Neural progenitor cell (in vitro differentiated cells): ENCODE measurements at regions not wholly inside any gene's neighbourhood (a gene's known extent, or its start where the extent isn't known, plus 50 kb on each side); places are given as distances from the start of the nearest gene placed in this dataset.

Experiments
- CTCF ChIP-seq: fragments of 200-600 bp; sonication (generic); IDR thresholded peaks from 2 replicates; pipeline ENCODE4 v1.5.1; 2017; ENCODE audit warnings: antibody characterized with exemption, mild to moderate bottlenecking
- EZH2 ChIP-seq: fragments of 200-600 bp; sonication (generic); IDR thresholded peaks from 2 replicates; pipeline ENCODE4 v1.6.1; 2017; ENCODE audit warnings: antibody characterized with exemption, mild to moderate bottlenecking, moderate library complexity
- EZH2phosphoT487 ChIP-seq: fragments of 200-600 bp; sonication (generic); IDR thresholded peaks from 2 replicates; pipeline ENCODE4 v1.6.1; 2017; ENCODE audit warnings: antibody characterized with exemption

GRCh38 chr6:113796038-113796437 is 61.1 kb upstream of the MARCKS start:
- TF ChIP-seq EZH2 = no peak
- no peak for TF ChIP-seq CTCF
- no peak for TF ChIP-seq EZH2phosphoT487
